ENCODE measurements at regions not wholly inside any gene's neighbourhood (a gene's known extent, or its start where the extent isn't known, plus 50 kb on each side); places are given as distances from the start of the nearest gene placed in this dataset.

DNA sequence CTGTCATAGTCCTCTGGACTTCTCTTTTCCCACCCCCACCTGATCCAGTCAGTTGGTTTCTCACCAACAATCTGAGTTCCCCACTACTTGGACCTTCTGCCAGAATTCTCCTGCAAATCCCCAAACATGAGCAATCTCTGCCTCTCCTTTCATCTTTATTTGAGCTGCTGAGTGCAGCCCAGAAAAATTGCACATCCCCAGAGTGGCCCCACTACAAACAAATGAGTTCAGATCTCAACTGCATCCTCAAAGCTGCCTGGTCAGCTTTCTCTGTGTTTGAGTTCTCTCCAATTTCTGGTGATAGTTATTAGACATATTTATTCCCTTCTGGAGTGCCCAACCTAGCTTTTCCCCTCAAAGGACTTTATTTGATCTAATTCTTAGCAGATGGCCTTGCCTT is 102.2 kb downstream of the PSAT1 start:
- CTCF ChIA-PET (ENCODE audit: partially characterized antibody): interaction anchor here (1.6 to 2.1 kb wide), 2 partner anchors 12 to 33 kb away, joined by 4 to 6 read pairs; no protein-coding TSS in a partner anchor
- TF ChIP-seq CREB1 (IDR thresholded peaks at IDR 0.05) (no peak), FOSL1 (IDR thresholded peaks at IDR 0.05; ENCODE audit: insufficient read depth, low read depth, low read length) (no peak), RAD21 (IDR thresholded peaks at IDR 0.05 in 1 of 2, conservative IDR thresholded peaks at IDR 0.05 in 1 of 2; ENCODE audit: low read depth in 2 of 2, low read length in 2 of 2) (no peak)

More for the DNA sequence above, 102.2 kb downstream of the PSAT1 start:
- no peak overlapping the region for H2BK15ac ChIP-seq (ENCODE audit: low read length)
- H4K5ac ChIP-seq (ENCODE audit: insufficient read length, low read depth, low read length): no peak overlapping the region
- peaks cover 0 to 14% (median 5%) of the 10 kb centered on the region in 4 experiments; a peak in 3 of 8 replicates for H3K36me3 ChIP-seq (ENCODE audit: control insufficient read depth in 2 of 4, insufficient read depth in 4 of 4, low read length in 3 of 4)
- H3K79me1 ChIP-seq (ENCODE audit: low read depth, low read length): no peaks in the 10 kb centered on the region
- POLR2A ChIA-PET (ENCODE audit: partially characterized antibody): no interaction called here
- no peaks in the 10 kb centered on the region for H3K23me2 ChIP-seq (ENCODE audit: low read depth, low read length)
- no peak overlapping the region for H2BK12ac ChIP-seq (ENCODE audit: low read depth, low read length)
- no peak overlapping the region for H3K4ac ChIP-seq (replicated peaks; ENCODE audit: insufficient read length, low read depth, low read length)
- no peak overlapping the region for H2AK5ac ChIP-seq (ENCODE audit: low read depth, low read length)
- H3K9me3 ChIP-seq (ENCODE audit: insufficient read depth in 2 of 2, low read depth in 1 of 2, low read length in 1 of 2): peaks cover 14 to 16% of the 10 kb centered on the region in 2 experiments
- H3K23ac ChIP-seq (ENCODE audit: insufficient read length): no peak overlapping the region
- H3K9ac ChIP-seq (replicated peaks in 1 of 4; ENCODE audit: extremely low read depth in 1 of 4, low read depth in 3 of 4, low read length in 3 of 4): no peak overlapping the region
- H2AFZ ChIP-seq (ENCODE audit: low read length): no peak overlapping the region
- no peak overlapping the region for H4K91ac ChIP-seq (replicated peaks; ENCODE audit: insufficient read length, low read length)
- no peaks in the 10 kb centered on the region for H4K20me1 ChIP-seq (replicated peaks in 1 of 2; ENCODE audit: control insufficient read depth in 1 of 2, insufficient read depth in 2 of 2, low read length in 2 of 2)
- H2BK20ac ChIP-seq (ENCODE audit: low read length): no peak overlapping the region
- no peak overlapping the region for H2BK5ac ChIP-seq (ENCODE audit: low read depth, low read length)
- DNase-seq (ENCODE audit: low read depth in 1 of 2, low spot score in 2 of 2) (no peak), FAIRE-seq (no peak)
- H2BK120ac ChIP-seq (replicated peaks; ENCODE audit: low read depth, low read length): no peak overlapping the region
- no peak overlapping the region for H3K4me3 ChIP-seq (ENCODE audit: extremely low read depth in 1 of 4, insufficient read depth in 2 of 4, low read depth in 3 of 4, low read length in 4 of 4)
- no peak overlapping the region for H3K18ac ChIP-seq (ENCODE audit: extremely low read depth, low read length)
- H4K8ac ChIP-seq (ENCODE audit: extremely low read depth, insufficient read depth, low read length): no peak overlapping the region
- H3K79me2 ChIP-seq (ENCODE audit: control insufficient read depth in 1 of 2, insufficient read depth in 2 of 2, low read length in 2 of 2): no peaks in the 10 kb centered on the region
- no peak overlapping the region for H3K56ac ChIP-seq (replicated peaks; ENCODE audit: insufficient read length, low read depth, low read length)
- no peaks in the 10 kb centered on the region; a peak in 1 of 7 replicates for H3K27me3 ChIP-seq (replicated peaks in 1 of 4; ENCODE audit: control insufficient read depth in 3 of 4, extremely low read depth in 1 of 4, insufficient read depth in 3 of 4, low read length in 3 of 4)
- H3K27ac ChIP-seq (ENCODE audit: low read depth, low read length): no peak overlapping the region
- no peak overlapping the region for H3K14ac ChIP-seq (ENCODE audit: insufficient read length)
- H3K4me2 ChIP-seq (ENCODE audit: insufficient read depth in 1 of 2, low read depth in 2 of 2, low read length in 2 of 2): no peak overlapping the region
- peaks cover 5 to 22% (median 15%) of the 10 kb centered on the region in 4 experiments; a peak in 5 of 7 replicates for H3K4me1 ChIP-seq (replicated peaks in 1 of 4; ENCODE audit: control insufficient read depth in 3 of 4, insufficient read depth in 4 of 4, low read length in 3 of 4)
